Calu3 (cell line): ENCODE measurements at regions not wholly inside any gene's neighbourhood (a gene's known extent, or its start where the extent isn't known, plus 50 kb on each side); places are given as distances from the start of the nearest gene placed in this dataset.
"Not testable (repeated sequence)": the region's sequence is repeated elsewhere in the genome, so short reads cannot be mapped to it uniquely, and the experiment has no call there.

Experiments
- BruUV-seq: library from RNA; stranded (reverse); fragments of 400-500 nt; replicated peaks from 2 replicates; lab custom pipeline; 2021; lab: Mats Ljungman, UMichigan
- CTCF ChIA-PET: fragments of 300-600 bp; sonication (Branson Sonifier 250); formaldehyde crosslinking; loops from one replicate; lab custom pipeline; 2022; ENCODE audit warnings: antibody characterized with exemption; lab: Charles Lee
- DNase-seq: peaks from one replicate; pipeline ENCODE4 v3.0.0; 2022
- H3K27ac Mint-ChIP-seq: one replicate; pipeline ENCODE4 v1.8.0; 2022; ENCODE audit warnings: mixed read lengths; ENCODE audit not compliant: unreplicated experiment
- H3K27me3 Mint-ChIP-seq: one replicate; pipeline ENCODE4 v1.8.0; 2022; ENCODE audit warnings: mixed read lengths; ENCODE audit not compliant: unreplicated experiment
- H3K36me3 Mint-ChIP-seq: one replicate; pipeline ENCODE4 v1.8.0; 2022; ENCODE audit warnings: mild to moderate bottlenecking, moderate library complexity, mixed read lengths; ENCODE audit not compliant: insufficient read depth, unreplicated experiment
- H3K4me1 Mint-ChIP-seq: one replicate; pipeline ENCODE4 v1.8.0; 2022; ENCODE audit warnings: mild to moderate bottlenecking, low read depth, mixed read lengths; ENCODE audit not compliant: unreplicated experiment
- H3K4me3 Mint-ChIP-seq: one replicate; pipeline ENCODE4 v1.8.0; 2022; ENCODE audit warnings: mild to moderate bottlenecking, low read depth, moderate library complexity, mixed read lengths; ENCODE audit not compliant: unreplicated experiment
- H3K9me3 Mint-ChIP-seq: one replicate; pipeline ENCODE4 v1.8.0; 2022; ENCODE audit warnings: low read depth, mixed read lengths; ENCODE audit not compliant: unreplicated experiment
- intact Hi-C: fragments of 100-400 bp; cut with micrococcal nuclease; formaldehyde crosslinking; loops from one replicate; pipeline ENCODE4 v1.10.0; 2022; ENCODE audit not compliant: unreplicated experiment
- TF ChIP-seq, protein P1 (sequence below): fragments of 200-600 bp; IDR thresholded peaks from one replicate; pipeline ENCODE4 v1.8.0; 2022; ENCODE audit warnings: antibody characterized with exemption; ENCODE audit not compliant: unreplicated experiment

DNA sequence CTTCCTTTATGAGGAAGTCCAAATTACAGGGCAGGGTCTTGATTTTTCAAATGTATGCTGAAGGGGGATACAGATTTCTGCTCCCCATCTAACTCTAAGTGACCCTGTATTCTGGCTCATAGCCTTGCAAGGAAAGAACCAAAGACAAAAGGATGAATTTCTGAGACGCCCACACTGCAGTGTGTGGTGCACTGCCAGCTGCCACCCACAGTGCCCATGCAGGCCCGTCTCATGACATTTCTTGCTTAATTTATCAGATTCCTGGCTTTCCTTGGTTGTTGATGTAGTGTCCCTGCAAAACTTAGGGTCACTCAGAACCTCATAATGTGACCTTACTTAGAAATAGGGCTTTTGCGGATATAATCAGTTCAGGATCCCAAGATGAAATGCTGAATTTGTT is 68.0 kb downstream of the CBLN4 start:
- H3K27me3 Mint-ChIP-seq: no peaks in the 10 kb centered on the region
- no peaks in the 10 kb centered on the region for H3K36me3 Mint-ChIP-seq
- H3K9me3 Mint-ChIP-seq: peaks cover 31% of the 10 kb centered on the region
- no peak overlapping the region for H3K4me3 Mint-ChIP-seq
- no peak overlapping the region for H3K27ac Mint-ChIP-seq
- CTCF ChIA-PET: no interaction called here
- TF ChIP-seq, protein P1, sequence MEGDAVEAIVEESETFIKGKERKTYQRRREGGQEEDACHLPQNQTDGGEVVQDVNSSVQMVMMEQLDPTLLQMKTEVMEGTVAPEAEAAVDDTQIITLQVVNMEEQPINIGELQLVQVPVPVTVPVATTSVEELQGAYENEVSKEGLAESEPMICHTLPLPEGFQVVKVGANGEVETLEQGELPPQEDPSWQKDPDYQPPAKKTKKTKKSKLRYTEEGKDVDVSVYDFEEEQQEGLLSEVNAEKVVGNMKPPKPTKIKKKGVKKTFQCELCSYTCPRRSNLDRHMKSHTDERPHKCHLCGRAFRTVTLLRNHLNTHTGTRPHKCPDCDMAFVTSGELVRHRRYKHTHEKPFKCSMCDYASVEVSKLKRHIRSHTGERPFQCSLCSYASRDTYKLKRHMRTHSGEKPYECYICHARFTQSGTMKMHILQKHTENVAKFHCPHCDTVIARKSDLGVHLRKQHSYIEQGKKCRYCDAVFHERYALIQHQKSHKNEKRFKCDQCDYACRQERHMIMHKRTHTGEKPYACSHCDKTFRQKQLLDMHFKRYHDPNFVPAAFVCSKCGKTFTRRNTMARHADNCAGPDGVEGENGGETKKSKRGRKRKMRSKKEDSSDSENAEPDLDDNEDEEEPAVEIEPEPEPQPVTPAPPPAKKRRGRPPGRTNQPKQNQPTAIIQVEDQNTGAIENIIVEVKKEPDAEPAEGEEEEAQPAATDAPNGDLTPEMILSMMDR: no peak
- no peak for DNase-seq
- BruUV-seq: no TSS peak
- intact Hi-C loops: no loop called here
- no peaks in the 10 kb centered on the region for H3K4me1 Mint-ChIP-seq

DNA sequence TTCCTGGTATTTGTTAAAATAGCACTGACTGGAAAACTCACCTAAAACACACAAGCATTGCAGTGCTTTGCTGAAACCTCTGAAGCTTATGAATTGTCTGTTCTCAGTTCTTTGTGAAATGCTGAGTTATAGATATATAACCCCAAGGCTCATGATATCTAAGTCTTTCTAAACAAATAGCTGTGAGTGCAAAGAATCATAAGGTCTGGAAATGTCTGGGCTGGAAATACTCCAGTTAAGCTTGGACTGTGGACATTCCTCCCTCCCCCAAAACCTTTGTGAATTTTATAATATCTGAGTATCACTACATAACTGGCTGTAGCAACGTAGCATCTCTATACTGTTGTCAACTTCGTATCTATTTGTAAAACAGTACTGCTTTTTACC is 69.1 kb downstream of the CBLN4 start:
- TF ChIP-seq, protein P1: no peak
- peaks cover 27% of the 10 kb centered on the region for H3K9me3 Mint-ChIP-seq
- BruUV-seq: no TSS peak
- no peaks in the 10 kb centered on the region for H3K4me1 Mint-ChIP-seq
- CTCF ChIA-PET: no interaction called here
- H3K27me3 Mint-ChIP-seq: no peaks in the 10 kb centered on the region
- H3K4me3 Mint-ChIP-seq: no peak overlapping the region
- no peak for DNase-seq
- no peaks in the 10 kb centered on the region for H3K36me3 Mint-ChIP-seq
- no peak overlapping the region for H3K27ac Mint-ChIP-seq
- intact Hi-C loops: no loop called here

DNA sequence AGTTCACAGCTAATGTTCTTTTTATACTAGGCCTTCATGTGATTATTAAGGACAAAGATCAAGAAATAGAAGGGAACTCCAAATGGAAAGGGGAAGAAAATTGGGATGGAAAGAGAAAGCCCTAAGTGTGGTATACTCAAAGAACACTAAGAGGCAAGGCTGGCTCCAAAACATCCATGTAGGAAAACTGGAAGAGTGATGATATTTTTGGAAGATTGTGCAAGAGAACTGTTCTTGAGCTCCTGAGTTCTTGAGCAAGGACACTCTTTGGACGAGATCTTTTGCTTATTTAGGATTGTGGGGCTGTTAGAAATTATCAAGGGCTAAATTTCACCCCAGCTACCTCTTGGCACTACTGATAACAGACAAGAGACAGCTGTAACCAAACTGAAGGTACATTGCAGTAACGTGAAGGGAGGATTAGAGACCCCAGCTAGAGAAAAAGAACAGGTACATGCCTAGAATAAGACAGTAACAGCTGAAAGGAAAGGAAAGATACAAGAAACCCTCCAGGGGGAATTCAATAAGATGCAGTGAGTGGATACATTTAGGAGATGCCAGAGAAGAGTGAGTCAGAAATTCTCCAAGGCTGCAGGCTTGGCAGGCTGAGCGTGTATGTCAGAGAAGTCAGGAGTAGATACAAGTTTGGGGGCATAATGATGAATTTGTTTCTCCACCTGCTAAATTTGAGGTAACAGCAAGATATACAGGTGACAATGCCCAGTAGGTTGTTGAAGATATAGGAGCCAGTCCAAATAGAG is 69.7 kb downstream of the CBLN4 start:
- DNase-seq: no peak
- Mint-ChIP-seq H3K27me3 (no peaks in the 10 kb centered on the region), H3K9me3 (peaks cover 22% of the 10 kb centered on the region), H3K4me1 (no peaks in the 10 kb centered on the region), H3K27ac (no peak overlapping the region), H3K4me3 (no peak overlapping the region), H3K36me3 (no peaks in the 10 kb centered on the region)
- intact Hi-C loops: no loop called here
- no TSS peak for BruUV-seq
- CTCF ChIA-PET: no interaction called here
- TF ChIP-seq, protein P1: no peak

DNA sequence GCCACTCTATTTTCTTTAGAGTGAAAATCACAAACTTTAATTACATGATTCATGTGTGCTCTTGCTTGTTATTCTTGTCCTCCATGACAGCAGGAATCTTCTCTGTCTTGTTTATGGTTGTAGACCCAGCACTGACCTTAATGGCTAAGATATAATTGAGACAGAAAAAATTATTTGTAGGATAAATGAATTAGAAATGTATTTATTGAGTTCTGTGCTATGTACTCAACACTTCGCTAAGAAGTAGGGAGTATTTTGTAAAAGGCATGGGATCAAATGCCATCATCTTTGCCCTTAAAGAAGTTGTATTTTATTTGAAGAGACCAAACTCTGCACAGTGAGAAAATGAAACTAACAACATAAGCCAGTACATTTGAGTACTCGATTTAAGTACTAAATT is 71.2 kb downstream of the CBLN4 start:
- no peaks in the 10 kb centered on the region for H3K4me1 Mint-ChIP-seq
- H3K4me3 Mint-ChIP-seq: no peak overlapping the region
- no TSS peak for BruUV-seq
- intact Hi-C loops: no loop called here
- TF ChIP-seq, protein P1: no peak
- no peak for DNase-seq
- H3K9me3 Mint-ChIP-seq: peaks cover 22% of the 10 kb centered on the region
- CTCF ChIA-PET: no interaction called here
- H3K27ac Mint-ChIP-seq: no peak overlapping the region
- H3K27me3 Mint-ChIP-seq: no peaks in the 10 kb centered on the region
- H3K36me3 Mint-ChIP-seq: no peaks in the 10 kb centered on the region

DNA sequence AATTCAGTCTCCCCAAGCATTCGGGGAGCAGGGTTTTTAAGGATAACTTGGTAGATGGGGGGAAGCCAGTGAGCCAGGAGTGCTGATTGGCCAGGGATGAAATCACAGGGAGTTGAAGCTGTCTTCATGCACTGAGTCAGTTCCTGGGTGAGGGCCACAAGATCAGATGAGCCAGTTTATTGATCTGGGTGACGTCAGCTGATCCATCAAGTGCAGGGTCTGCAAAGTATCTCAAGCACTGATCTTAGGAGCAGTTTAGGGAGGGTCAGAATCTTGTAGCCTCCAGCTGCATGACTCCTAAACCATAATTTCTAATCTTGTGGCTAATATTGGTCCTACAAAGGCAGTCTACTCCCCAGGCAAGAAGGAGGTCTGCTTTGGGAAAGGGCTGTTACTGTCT is 74.4 kb downstream of the CBLN4 start:
- intact Hi-C loops: not testable (repeated sequence)
- H3K9me3 Mint-ChIP-seq: peaks cover 19% of the 10 kb centered on the region

More for the DNA sequence above, 74.4 kb downstream of the CBLN4 start:
- DNase-seq, H3K4me3 Mint-ChIP-seq, H3K27ac Mint-ChIP-seq, H3K4me1 Mint-ChIP-seq, H3K27me3 Mint-ChIP-seq, H3K36me3 Mint-ChIP-seq, BruUV-seq: not testable (repeated sequence)
- CTCF ChIA-PET: interaction anchor here (0.6 kb wide), 2 partner anchors 297 to 1314 kb away, joined by 3 read pairs; no protein-coding TSS in a partner anchor
